GM10248 (cell line): ENCODE measurements at regions not wholly inside any gene's neighbourhood (a gene's known extent, or its start where the extent isn't known, plus 50 kb on each side); places are given as distances from the start of the nearest gene placed in this dataset.

Experiments
- CTCF ChIA-PET: fragments of 300-600 bp; sonication (Branson Sonifier 250); formaldehyde crosslinking; extraction: SDS; loops from one replicate; lab custom pipeline; 2021; ENCODE audit warnings: antibody characterized with exemption; lab: Yijun Ruan, JAX
- POLR2A ChIA-PET: fragments of 350-650 bp; sonication (Branson Sonifier 250); formaldehyde crosslinking; extraction: SDS; loops from one replicate; lab custom pipeline; 2020; ENCODE audit warnings: antibody characterized with exemption; lab: Yijun Ruan, JAX
- DNase-seq: peaks from one replicate; pipeline ENCODE4 v3.0.0; 2012; ENCODE audit errors: extremely low spot score
- TF ChIP-seq, protein P1 (sequence below): IDR thresholded peaks from 2 replicates; pipeline ENCODE4 v1.5.1; 2012; ENCODE audit warnings: mild to moderate bottlenecking, low read depth; ENCODE audit errors: extremely low read depth, missing control alignments, control extremely low read depth

DNA sequence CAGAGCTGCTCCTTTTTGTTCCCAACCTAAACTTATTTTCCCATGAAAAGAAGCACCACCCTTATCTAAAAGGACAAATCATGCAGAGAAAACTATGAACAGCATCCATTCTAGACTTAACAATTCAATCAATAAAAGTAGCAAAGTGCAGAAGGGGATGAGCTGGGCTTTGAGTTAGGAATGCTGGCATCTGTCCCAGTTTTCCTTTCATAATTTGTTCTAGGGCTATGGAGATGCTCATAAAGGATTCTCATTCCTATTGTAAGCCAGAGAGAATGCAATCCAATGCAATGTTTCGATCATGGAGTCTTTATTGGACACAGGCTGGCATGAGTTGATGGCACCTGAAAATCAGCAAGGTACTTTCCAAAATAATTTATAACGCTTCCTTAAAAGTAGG lies 330.6 kb downstream of the VPS13C start:
- TF ChIP-seq, protein P1, sequence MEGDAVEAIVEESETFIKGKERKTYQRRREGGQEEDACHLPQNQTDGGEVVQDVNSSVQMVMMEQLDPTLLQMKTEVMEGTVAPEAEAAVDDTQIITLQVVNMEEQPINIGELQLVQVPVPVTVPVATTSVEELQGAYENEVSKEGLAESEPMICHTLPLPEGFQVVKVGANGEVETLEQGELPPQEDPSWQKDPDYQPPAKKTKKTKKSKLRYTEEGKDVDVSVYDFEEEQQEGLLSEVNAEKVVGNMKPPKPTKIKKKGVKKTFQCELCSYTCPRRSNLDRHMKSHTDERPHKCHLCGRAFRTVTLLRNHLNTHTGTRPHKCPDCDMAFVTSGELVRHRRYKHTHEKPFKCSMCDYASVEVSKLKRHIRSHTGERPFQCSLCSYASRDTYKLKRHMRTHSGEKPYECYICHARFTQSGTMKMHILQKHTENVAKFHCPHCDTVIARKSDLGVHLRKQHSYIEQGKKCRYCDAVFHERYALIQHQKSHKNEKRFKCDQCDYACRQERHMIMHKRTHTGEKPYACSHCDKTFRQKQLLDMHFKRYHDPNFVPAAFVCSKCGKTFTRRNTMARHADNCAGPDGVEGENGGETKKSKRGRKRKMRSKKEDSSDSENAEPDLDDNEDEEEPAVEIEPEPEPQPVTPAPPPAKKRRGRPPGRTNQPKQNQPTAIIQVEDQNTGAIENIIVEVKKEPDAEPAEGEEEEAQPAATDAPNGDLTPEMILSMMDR = no peak
- DNase-seq = no peak
- CTCF ChIA-PET = no interaction called here
- POLR2A ChIA-PET = no interaction called here

GRCh38 chr15:61726166-61726565 lies 334.1 kb downstream of the VPS13C start:
- TF ChIP-seq, protein P1 = no peak
- POLR2A ChIA-PET = no interaction called here
- CTCF ChIA-PET = interaction anchor here (1.2 kb wide), 1 partner anchor 11 kb away, joined by 4 read pairs; no protein-coding TSS in a partner anchor
- no peak for DNase-seq

DNA sequence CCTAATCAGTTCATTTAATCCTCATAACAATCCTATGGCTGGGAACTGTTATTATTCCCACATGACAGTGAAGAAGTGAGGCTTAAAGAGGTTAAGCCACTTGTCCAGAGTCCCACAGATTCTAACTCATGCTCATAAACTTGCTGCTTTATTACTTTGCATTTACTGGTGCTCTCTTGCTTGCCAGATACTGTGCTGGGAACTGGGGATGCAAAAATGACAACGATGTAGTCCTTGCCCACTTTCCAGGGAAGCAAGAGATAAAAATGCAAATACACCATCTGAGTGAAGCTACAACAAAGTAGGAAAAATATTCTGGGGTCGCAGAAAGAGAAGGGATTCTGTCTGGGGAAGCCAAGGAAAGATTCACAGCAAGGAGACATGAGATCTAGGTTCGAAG lies 335.0 kb downstream of the VPS13C start:
- ChIA-PET CTCF (no interaction called here), POLR2A (no interaction called here)
- DNase-seq = no peak
- TF ChIP-seq, protein P1 = no peak

- ChIA-PET POLR2A (no interaction called here), CTCF (interaction anchor here (1.1 kb wide), 1 partner anchor 11 kb away, joined by 4 read pairs; no protein-coding TSS in a partner anchor)
- TF ChIP-seq, protein P1 = no peak
- no peak for DNase-seq
Observed at GRCh38 chr15:61724251-61724939, 335.9 kb downstream of the VPS13C start.

DNA sequence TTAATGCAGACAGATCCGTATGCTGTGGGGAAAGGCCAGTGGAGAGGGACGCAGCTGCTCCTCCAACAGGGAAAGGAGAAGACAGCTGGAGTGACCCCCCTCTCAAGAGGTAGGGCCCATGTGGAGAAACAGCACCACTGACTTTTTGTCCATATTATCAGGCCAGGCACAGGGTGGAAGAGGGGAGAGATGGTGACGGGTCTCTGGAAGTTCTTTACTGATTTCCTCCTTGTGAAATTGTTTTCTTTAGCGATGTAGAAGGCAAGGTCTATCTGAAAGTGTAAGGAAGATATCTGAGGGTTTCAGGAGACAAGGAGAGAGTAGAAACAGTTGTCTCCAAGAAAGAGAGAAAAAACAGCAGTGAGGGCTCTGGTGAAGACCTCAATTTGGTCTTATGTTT lies 338.8 kb downstream of the VPS13C start:
- POLR2A ChIA-PET = no interaction called here
- DNase-seq = no peak
- CTCF ChIA-PET = no interaction called here
- TF ChIP-seq, protein P1 = no peak

GRCh38 chr15:61720197-61720704 lies 340.0 kb downstream of the VPS13C start:
- TF ChIP-seq, protein P1 = no peak
- POLR2A ChIA-PET = no interaction called here
- no peak for DNase-seq
- CTCF ChIA-PET = no interaction called here
